BE2C (cell line): ENCODE measurements at regions not wholly inside any gene's neighbourhood (a gene's known extent, or its start where the extent isn't known, plus 50 kb on each side); places are given as distances from the start of the nearest gene placed in this dataset.

ENCODE experiments used
- DNase-seq: peaks from one replicate; pipeline ENCODE4 v3.0.0-alpha.2; 2020
- H3K27me3 ChIP-seq: fragments of 250-450 bp; sonication (Bioruptor Pico); 2 replicates; pipeline ENCODE4 v1.5.1; 2020; ENCODE audit warnings: mild to moderate bottlenecking
- H3K36me3 ChIP-seq: fragments of 250-450 bp; sonication (Bioruptor Pico); 2 replicates; pipeline ENCODE4 v1.5.1; 2020; ENCODE audit warnings: mild to moderate bottlenecking
- H3K4me1 ChIP-seq: fragments of 250-450 bp; sonication (Bioruptor Pico); 2 replicates; pipeline ENCODE4 v1.5.1; 2020
- H3K4me3 ChIP-seq: 2 replicates; pipeline ENCODE4 v1.5.1; 2011; ENCODE audit warnings: low read depth, low read length
- H3K9me3 ChIP-seq: fragments of 250-450 bp; sonication (Bioruptor Pico); 2 replicates; pipeline ENCODE4 v1.5.1; 2020
- CTCF ChIP-seq: IDR thresholded peaks from 2 replicates; pipeline ENCODE4 v1.5.1; 2012; ENCODE audit warnings: mild to moderate bottlenecking, low read depth, low read length

- DNase-seq = no peak
- Histone ChIP-seq H3K4me1 (no peaks in the 10 kb centered on the region), H3K36me3 (no peaks in the 10 kb centered on the region), H3K9me3 (no peaks in the 10 kb centered on the region), H3K4me3 (no peak overlapping the region), H3K27me3 (no peaks in the 10 kb centered on the region)
- TF ChIP-seq CTCF = no peak
Observed at GRCh38 chr1:36537190-36537768, 54.6 kb upstream of the CSF3R start.

- no peaks in the 10 kb centered on the region for H3K27me3 ChIP-seq
- no peaks in the 10 kb centered on the region for H3K9me3 ChIP-seq
- no peaks in the 10 kb centered on the region for H3K4me1 ChIP-seq
- no peaks in the 10 kb centered on the region for H3K36me3 ChIP-seq
- DNase-seq = no peak
- H3K4me3 ChIP-seq = no peak overlapping the region
- no peak for TF ChIP-seq CTCF
Observed at GRCh38 chr1:36536727-36537126, 54.0 kb upstream of the CSF3R start.

GRCh38 chr1:36534711-36535412 lies 52.1 kb upstream of the CSF3R start:
- Histone ChIP-seq H3K4me1 (no peaks in the 10 kb centered on the region), H3K36me3 (no peaks in the 10 kb centered on the region), H3K9me3 (no peaks in the 10 kb centered on the region), H3K27me3 (no peaks in the 10 kb centered on the region), H3K4me3 (no peak overlapping the region)
- DNase-seq = no peak
- no peak for TF ChIP-seq CTCF

GRCh38 chr1:36533897-36534296 lies 51.2 kb upstream of the CSF3R start:
- no peaks in the 10 kb centered on the region for H3K4me1 ChIP-seq
- TF ChIP-seq CTCF = no peak
- no peak for DNase-seq
- no peaks in the 10 kb centered on the region for H3K27me3 ChIP-seq
- no peaks in the 10 kb centered on the region for H3K9me3 ChIP-seq
- H3K36me3 ChIP-seq = no peaks in the 10 kb centered on the region
- H3K4me3 ChIP-seq = no peak overlapping the region

GRCh38 chr1:36532810-36533401 lies 50.2 kb upstream of the CSF3R start:
- Histone ChIP-seq H3K36me3 (no peaks in the 10 kb centered on the region), H3K9me3 (no peaks in the 10 kb centered on the region), H3K4me3 (no peak overlapping the region), H3K4me1 (no peaks in the 10 kb centered on the region), H3K27me3 (no peaks in the 10 kb centered on the region)
- TF ChIP-seq CTCF = no peak
- no peak for DNase-seq
